ENCODE measurements at regions not wholly inside any gene's neighbourhood (a gene's known extent, or its start where the extent isn't known, plus 50 kb on each side); places are given as distances from the start of the nearest gene placed in this dataset.

DNA sequence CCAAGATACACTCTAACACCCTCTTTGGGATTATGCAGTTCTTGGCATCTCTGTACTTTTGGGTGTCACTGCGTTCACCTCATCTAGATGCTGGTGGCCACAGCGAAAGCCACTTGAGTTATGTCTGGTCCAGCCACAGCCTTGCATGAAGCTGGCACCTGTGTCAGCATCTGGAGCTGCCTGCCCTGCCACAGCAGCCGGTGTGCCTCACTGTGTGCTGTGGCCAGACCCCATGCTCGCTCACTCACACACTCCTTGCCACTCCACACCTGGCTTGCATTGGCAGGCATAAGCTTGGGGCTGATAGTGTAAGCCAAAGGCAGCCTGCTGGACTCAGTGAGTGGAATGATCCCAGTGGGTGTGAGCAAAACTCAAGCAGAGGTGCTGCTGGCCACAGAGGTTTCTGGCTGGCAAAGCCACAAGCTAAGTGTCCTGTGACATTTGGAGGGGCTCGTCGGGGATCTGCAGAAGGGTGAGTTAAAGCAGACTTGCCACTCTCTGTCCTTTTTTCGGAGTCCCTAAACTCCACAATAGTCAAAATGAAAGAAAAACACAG is 442.7 kb upstream of the CDH8 start:
- TF ChIP-seq, protein P1, sequence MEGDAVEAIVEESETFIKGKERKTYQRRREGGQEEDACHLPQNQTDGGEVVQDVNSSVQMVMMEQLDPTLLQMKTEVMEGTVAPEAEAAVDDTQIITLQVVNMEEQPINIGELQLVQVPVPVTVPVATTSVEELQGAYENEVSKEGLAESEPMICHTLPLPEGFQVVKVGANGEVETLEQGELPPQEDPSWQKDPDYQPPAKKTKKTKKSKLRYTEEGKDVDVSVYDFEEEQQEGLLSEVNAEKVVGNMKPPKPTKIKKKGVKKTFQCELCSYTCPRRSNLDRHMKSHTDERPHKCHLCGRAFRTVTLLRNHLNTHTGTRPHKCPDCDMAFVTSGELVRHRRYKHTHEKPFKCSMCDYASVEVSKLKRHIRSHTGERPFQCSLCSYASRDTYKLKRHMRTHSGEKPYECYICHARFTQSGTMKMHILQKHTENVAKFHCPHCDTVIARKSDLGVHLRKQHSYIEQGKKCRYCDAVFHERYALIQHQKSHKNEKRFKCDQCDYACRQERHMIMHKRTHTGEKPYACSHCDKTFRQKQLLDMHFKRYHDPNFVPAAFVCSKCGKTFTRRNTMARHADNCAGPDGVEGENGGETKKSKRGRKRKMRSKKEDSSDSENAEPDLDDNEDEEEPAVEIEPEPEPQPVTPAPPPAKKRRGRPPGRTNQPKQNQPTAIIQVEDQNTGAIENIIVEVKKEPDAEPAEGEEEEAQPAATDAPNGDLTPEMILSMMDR (IDR thresholded peaks at IDR 0.05): no peak
- TF ChIP-seq POLR2A (IDR thresholded peaks at IDR 0.05): no peak
- Histone ChIP-seq H3K27me3 (no peaks in the 10 kb centered on the region), H3K27ac (no peak overlapping the region), H3K36me3 (no peaks in the 10 kb centered on the region), H3K4me3 (no peak overlapping the region), H3K4me1 (no peaks in the 10 kb centered on the region), H3K9me3 (no peaks in the 10 kb centered on the region)
- no peak for DNase-seq

DNA sequence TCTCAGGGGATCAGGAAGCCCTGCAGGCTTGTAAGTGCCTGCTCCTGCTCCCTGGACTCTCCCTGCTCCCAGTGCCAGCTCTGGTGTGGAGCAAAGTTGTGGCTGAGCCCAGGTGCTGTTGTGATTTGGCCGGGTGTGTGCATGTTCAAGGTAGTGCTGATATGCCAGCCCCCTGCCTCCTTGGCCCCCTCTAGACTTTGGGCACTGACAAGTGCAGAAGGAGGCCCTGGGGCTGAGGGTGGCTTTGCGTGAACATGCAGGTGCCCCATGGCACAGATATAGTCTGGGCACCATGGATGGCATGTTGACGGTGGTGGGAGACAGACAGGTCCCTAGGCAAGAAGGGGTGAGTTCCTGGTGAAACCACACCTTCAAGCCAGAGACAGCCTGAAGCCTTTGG is 441.6 kb upstream of the CDH8 start:
- TF ChIP-seq POLR2A (IDR thresholded peaks at IDR 0.05): no peak
- TF ChIP-seq, protein P1 (IDR thresholded peaks at IDR 0.05): no peak
- no peaks in the 10 kb centered on the region for H3K9me3 ChIP-seq
- H3K4me1 ChIP-seq: no peaks in the 10 kb centered on the region
- peak in 1 of 3 donors; percentile 33 for DNase-seq
- H3K36me3 ChIP-seq: no peaks in the 10 kb centered on the region
- H3K27ac ChIP-seq: no peak overlapping the region
- no peaks in the 10 kb centered on the region for H3K27me3 ChIP-seq
- no peak overlapping the region for H3K4me3 ChIP-seq

GRCh38 chr16:62475573-62475972 is 439.3 kb upstream of the CDH8 start:
- Histone ChIP-seq H3K4me1 (no peaks in the 10 kb centered on the region), H3K27ac (no peak overlapping the region), H3K9me3 (no peaks in the 10 kb centered on the region), H3K4me3 (no peak overlapping the region), H3K27me3 (no peaks in the 10 kb centered on the region), H3K36me3 (no peaks in the 10 kb centered on the region)
- DNase-seq: no peak
- TF ChIP-seq, protein P1 (IDR thresholded peaks at IDR 0.05): no peak
- no peak for TF ChIP-seq POLR2A (IDR thresholded peaks at IDR 0.05)

DNA sequence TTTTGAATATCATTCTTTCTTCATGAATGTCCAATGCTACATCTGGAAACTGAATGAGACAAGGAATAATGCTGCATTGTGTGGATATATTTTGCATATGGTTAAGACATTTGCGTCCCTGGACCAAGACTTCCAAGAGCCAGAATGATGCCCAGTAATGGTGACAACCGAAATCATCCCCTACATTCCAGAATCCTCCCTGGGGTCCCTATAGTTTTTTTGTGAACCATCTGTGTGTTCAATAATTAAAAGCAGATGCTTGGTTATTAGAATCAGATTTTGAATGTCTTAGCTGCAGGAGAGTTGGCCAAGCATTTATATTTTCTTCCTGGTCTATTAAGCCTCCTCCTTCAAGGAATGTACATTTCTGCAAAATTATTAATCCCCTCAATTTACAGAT is 426.7 kb upstream of the CDH8 start:
- TF ChIP-seq, protein P1 (IDR thresholded peaks at IDR 0.05): no peak
- TF ChIP-seq POLR2A (IDR thresholded peaks at IDR 0.05): no peak
- Histone ChIP-seq H3K4me1 (no peaks in the 10 kb centered on the region), H3K27ac (no peak overlapping the region), H3K36me3 (no peaks in the 10 kb centered on the region), H3K9me3 (peaks cover 0 to 3% (median 0%) of the 10 kb centered on the region in 4 donors), H3K27me3 (no peaks in the 10 kb centered on the region), H3K4me3 (no peak overlapping the region)
- no peak for DNase-seq

DNA sequence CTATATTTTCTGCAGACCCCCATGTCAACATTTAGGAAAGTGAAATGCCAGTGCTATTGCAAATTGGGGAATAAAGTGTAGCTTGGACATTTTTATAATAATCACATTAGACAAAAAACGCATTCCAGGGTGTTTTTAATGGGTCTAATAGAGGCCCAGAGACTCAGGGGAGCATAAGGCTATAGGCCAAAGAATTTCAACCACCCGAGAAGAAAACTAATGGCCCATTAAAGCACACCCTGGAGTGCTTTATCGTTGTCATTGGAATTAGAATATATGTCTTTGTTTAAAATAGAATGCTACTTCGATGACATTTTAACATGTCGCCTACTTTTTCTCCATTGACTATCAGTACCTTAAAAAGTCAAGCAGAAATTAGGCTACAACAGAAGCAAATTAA is 414.1 kb upstream of the CDH8 start:
- H3K27me3 ChIP-seq: no peaks in the 10 kb centered on the region
- DNase-seq: no peak
- H3K9me3 ChIP-seq: no peaks in the 10 kb centered on the region
- no peaks in the 10 kb centered on the region for H3K36me3 ChIP-seq
- H3K27ac ChIP-seq: no peak overlapping the region
- TF ChIP-seq, protein P1 (IDR thresholded peaks at IDR 0.05): no peak
- TF ChIP-seq POLR2A (IDR thresholded peaks at IDR 0.05): no peak
- H3K4me3 ChIP-seq: no peak overlapping the region
- H3K4me1 ChIP-seq: no peaks in the 10 kb centered on the region

DNA sequence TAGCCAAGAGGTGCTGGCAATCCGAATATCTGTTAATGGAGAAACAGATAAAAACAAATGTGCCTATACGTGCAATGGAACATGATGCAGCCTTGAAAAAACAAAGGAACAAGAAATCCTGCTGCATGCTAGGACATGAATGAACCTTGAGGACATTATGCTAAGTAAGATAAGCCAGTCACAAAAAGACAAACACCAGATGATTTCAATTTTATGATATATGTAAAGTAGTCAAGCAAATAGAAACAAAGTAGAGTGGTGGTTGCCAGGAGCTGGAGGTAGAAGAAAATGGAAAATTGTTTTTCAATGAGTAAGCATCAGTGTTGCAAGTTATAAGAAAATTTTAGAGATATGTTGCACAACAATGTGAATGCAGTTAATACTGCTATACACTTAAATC is 409.7 kb upstream of the CDH8 start:
- Histone ChIP-seq H3K27ac (no peak overlapping the region), H3K9me3 (no peaks in the 10 kb centered on the region), H3K27me3 (no peaks in the 10 kb centered on the region), H3K4me1 (no peaks in the 10 kb centered on the region), H3K36me3 (no peaks in the 10 kb centered on the region), H3K4me3 (no peak overlapping the region)
- DNase-seq: no peak
- no peak for TF ChIP-seq POLR2A (IDR thresholded peaks at IDR 0.05)
- TF ChIP-seq, protein P1 (IDR thresholded peaks at IDR 0.05): no peak
